Skin epidermis (tissue), 12 donors: ENCODE measurements at regions not wholly inside any gene's neighbourhood (a gene's known extent, or its start where the extent isn't known, plus 50 kb on each side); places are given as distances from the start of the nearest gene placed in this dataset.

Experiments
- H3K27ac ChIP-seq, 21 experiments: fragments of 200-600 bp; sonication (generic) in 11 of 21; one replicate each; pipeline ENCODE4 v1.5.0; 2020; ENCODE audit warnings: mild to moderate bottlenecking in 3 of 21, inconsistent platforms in 2 of 21, moderate library complexity in 2 of 21
- H3K4me3 ChIP-seq, 7 experiments: fragments of 200-600 bp; sonication (generic) in 2 of 7; one replicate each; pipeline ENCODE4 v1.5.0; 2020; ENCODE audit warnings: inconsistent platforms in 2 of 7, mild to moderate bottlenecking in 2 of 7, moderate library complexity in 1 of 7

DNA sequence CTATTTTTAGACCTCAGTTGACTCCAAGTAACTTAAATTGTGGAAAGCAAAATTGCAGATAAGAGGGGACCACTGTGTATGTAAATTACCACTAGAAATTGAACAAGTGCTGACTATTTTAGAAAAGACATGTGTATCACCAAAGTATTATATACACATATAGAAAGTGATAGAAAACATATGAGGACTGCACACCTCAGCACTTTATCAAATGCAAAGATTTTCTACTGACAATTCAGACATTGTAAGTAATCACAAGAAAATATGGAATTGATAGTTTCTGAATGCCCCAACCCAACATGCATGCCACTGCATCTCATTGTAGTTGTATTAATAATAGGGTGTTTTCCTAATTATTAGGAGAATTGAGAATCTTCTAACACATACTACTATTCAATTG, 536.5 kb downstream of the CDH11 start:
- no peak overlapping the region for H3K4me3 ChIP-seq
- no peak overlapping the region for H3K27ac ChIP-seq

GRCh38 chr16:64580558-64580957, 541.3 kb downstream of the CDH11 start:
- H3K27ac ChIP-seq = no peak overlapping the region
- H3K4me3 ChIP-seq = no peak overlapping the region

DNA sequence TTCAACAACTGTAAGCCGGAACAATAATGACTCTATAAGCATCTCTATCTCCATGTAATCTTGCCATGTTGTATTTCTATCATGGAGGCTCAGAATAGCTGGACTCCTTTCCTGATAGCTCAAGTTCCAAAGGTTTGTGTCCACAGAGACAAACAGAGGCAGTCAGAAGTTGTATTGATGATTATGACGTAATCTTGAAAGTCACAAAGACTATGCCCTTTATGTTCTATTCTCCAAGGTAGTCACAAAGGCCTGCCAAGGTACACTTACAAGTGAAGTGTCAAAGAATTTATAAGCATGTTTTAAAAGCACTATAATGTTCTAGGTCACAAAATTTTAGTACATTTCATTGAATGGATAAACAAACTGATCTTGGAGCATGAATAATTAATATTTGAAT, 542.2 kb downstream of the CDH11 start:
- no peak overlapping the region for H3K27ac ChIP-seq

GRCh38 chr16:64545768-64546167, 576.1 kb downstream of the CDH11 start:
- no peak overlapping the region for H3K27ac ChIP-seq
- no peak overlapping the region for H3K4me3 ChIP-seq

More for the DNA sequence above, 542.2 kb downstream of the CDH11 start:
- no peak overlapping the region for H3K4me3 ChIP-seq

DNA sequence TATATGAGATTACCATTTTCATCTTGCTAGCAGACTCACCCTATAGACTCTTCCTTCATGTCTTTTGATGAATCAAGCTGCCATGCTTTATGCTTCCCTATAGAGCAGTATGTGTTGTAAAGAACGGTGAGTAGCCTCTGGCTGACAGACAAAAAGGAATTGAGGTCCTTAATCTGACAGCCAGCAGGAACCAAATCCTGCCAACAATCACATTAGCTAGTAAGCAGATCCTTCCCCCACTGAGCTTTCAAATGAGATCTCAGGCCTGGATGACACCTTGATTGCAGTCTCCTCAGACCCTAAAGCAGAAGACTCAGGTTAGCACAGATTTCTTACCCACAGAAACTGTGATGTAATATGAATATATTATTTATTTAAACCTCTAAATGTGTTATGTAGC, 577.0 kb downstream of the CDH11 start:
- H3K4me3 ChIP-seq = no peak overlapping the region
- H3K27ac ChIP-seq = no peak overlapping the region

GRCh38 chr16:64543441-64543840, 578.4 kb downstream of the CDH11 start:
- Histone ChIP-seq H3K4me3 (no peak overlapping the region), H3K27ac (no peak overlapping the region)

DNA sequence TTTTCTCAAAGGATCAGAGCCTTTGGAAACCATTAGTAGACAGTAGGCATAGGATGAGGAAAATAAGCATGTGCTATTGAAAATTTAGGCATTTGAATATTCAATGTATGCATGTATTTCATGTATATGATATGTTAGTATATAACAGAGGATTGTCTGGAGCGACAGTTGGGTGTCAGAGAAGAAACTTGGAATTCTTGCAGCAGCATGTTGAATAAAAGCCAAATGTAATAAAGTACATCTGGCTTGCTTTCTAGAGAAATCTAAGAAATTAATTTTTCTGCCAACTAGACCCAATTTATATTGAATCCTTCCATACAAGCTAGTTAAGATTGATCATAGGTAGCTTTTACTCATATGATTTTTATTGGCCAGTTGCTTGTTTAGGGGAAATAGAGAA, 578.8 kb downstream of the CDH11 start:
- H3K27ac ChIP-seq = no peak overlapping the region
- no peak overlapping the region for H3K4me3 ChIP-seq

GRCh38 chr16:64542152-64542551, 579.7 kb downstream of the CDH11 start:
- H3K27ac ChIP-seq = no peak overlapping the region
- H3K4me3 ChIP-seq = no peak overlapping the region

DNA sequence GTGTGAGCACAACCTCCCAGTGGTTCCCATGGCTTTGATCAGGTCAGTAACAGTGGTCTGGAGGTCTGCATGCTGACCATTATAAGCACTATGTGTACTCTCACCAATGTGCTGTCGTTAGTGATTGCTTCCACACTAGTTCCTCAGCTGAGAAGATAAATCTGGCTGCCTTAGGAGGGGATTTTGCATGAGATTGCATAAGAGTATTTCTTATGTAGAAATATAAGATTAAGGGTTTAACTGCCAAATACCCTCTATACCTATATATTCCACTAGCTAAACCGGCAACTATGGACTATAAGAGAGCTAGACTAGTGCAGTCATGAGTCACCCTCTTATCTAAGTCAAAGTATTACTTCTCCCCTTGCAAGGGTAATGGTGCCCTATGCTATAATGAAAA, 580.2 kb downstream of the CDH11 start:
- no peak overlapping the region for H3K27ac ChIP-seq

DNA sequence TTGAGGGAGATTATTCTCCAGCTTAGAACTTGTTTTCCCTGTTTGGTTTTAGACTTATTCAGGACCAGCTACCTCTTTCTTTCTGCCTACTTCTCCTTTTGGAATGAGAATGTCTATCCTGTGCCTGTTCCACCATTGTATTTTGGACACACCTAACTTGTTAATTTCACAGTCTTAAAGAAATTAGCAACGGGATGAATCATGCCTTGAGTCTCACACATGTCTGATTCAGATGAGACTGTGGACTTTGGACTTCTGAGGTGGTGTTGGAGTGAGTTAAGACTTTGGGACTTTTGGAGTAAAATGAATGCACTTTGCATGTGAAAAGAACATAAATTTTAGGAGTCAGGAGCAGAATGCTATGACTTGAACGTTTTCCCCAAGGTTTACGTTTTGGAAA, 581.4 kb downstream of the CDH11 start:
- Histone ChIP-seq H3K4me3 (no peak overlapping the region), H3K27ac (no peak overlapping the region)

More for the DNA sequence above, 580.2 kb downstream of the CDH11 start:
- no peak overlapping the region for H3K4me3 ChIP-seq

DNA sequence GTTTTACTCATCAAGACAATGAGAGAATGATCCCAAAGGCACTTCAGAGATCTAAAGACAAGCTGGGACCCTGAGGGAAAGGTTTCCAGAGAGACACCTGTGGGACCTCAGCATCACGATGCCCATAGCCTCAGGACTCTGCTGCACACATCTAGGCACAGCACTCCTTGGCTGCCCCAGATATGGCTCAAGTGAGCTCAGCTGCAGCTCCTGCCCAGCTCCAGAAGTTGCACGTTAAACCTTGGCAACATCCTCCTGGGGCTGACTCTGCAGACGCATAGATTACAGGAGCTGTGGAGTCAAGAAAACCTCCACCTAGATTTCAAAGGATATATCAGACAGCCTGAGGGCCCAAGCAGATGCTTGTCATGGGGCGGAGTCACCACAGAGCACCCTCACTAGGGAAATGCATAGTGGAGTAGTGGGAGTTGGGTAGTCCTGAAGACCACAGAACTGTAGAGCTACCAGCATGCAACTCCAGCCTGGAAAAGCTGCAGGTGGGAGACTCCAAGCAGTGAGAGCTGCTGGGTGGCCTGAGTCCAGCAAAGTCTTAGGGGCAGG, 582.0 kb downstream of the CDH11 start:
- no peak overlapping the region for H3K4me3 ChIP-seq
- H3K27ac ChIP-seq = no peak overlapping the region

GRCh38 chr16:64534180-64534780, 587.6 kb downstream of the CDH11 start:
- H3K4me3 ChIP-seq = no peak overlapping the region
- H3K27ac ChIP-seq = no peak overlapping the region

DNA sequence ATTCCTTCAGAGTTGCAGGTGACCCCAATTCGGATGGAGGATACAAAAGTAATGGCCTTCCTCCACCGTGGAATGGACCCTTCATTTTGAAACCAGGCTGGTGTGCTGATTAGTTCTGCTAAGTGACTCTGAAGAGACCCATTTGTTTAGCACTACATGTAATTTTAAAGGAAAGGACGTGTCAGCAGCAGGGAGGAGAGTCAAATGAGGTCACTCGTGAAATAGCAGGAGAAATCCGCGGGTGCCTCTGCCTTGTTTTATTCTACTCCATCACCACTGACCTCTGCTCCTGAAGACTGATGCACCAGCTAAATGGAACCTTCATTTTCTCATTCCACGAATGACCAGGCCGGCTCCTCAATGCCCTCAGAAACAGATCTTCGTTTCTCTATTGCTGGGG, 589.2 kb downstream of the CDH11 start:
- Histone ChIP-seq H3K4me3 (no peak overlapping the region), H3K27ac (no peak overlapping the region)

DNA sequence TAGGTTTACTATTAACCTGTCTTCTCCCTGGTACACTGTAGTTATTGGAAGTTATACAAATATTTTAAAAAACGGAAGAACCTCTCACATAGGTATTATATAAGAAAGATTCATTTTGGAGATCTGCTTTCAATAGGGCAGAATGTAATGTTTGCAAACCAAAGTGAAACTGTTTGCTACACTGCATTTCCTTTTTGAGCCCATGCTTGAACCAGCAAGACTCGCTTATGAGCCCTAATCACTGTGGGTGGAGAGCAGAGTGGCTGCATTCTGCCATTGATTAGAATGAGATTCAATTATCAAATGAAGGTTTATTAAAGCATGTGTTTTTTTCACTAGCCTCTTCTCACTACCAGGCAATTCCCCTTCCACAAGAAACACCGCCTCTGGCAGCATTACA, 589.7 kb downstream of the CDH11 start:
- Histone ChIP-seq H3K27ac (no peak overlapping the region), H3K4me3 (no peak overlapping the region)

DNA sequence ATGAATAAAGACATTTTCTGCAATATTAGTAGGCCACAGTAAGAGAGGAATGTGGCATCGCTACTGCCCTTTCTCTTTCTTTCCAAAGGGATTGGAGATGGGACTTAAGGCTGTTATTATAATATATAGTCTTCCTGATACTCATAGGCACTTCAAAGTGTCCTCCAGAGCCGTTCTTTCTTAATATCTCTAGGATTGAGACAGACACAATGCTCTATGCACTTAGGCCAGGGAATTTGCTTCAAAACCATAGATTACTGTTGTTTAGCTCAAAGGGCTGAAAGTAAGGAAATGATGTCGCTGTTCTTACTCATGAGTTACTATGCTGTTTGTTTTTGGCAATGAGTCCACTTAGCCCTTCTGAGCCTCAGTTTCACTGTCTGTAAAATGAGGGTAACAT, 590.5 kb downstream of the CDH11 start:
- Histone ChIP-seq H3K27ac (no peak overlapping the region), H3K4me3 (no peak overlapping the region)

DNA sequence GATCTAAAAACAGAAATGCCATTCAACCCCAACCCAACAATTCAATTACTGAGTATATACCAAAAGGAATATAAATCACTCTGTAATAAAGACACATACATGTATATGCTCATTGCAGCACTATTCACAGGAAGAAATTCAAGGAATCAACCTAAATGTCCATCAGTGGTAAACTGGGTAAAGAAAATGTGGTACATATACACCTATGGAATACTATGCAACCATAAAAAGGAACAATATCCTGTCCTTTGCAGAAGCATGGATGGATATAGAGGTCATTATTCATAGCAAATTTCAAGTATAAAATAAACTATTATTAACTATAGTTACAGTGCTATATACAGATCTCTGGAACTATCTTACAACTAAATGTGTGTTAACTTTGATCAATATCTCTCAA, 599.3 kb downstream of the CDH11 start:
- Histone ChIP-seq H3K27ac (no peak overlapping the region), H3K4me3 (no peak overlapping the region)

DNA sequence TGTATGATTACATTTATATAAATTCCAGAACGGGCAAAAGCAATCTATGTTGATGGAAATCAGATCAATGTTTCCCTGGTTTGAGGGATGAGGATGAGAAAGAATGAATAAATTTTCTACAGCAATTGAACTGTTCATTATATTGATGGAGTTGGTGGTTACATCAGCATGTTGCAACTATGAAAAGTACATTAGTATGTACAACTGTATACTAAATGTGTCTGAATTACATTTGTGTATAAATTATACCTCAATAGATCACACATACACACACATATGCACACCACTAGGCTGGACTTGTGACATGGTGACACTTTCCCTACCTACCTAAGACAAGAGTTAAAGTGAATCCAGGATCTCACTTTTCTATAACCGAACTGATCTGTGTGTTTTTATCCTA, 608.0 kb downstream of the CDH11 start:
- no peak overlapping the region for H3K27ac ChIP-seq
- H3K4me3 ChIP-seq = no peak overlapping the region

DNA sequence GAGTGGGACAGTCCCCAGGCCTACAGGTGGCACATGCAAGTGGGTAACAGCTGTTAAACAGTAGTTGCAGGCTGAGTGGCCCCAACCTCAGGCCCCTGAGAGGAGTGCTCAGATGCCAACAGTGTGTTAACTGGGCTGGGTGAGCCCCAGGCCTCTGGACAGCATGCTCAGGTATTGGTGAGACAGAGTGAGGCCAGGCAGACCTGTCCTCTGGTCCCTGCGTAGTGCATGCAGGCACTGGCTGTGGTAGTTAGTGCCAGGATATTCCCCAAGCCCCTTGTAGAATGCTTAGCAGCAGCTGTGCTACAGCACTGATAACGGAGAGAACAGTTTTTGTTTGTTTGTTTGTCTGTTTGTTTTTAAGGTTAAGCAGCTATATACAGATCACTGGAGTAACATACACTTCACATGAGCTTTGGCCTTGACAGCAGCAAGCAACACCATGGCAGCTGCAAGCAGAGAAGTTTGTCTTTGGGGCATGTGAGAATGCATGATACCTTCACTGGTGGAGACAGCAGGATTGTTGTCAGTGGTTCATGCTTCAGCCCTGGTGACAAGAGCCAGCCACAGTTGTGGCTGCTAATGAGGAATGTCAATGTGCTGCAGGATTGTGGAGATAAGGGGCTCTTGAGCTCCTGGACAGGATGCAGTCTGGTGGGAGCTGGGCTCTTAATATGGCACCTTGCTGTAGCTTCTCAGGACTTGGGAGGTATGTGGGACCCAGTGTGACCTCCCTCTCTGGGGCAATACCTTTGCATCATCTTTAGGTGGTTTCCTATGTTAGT, 614.4 kb downstream of the CDH11 start:
- H3K27ac ChIP-seq = no peak overlapping the region
- H3K4me3 ChIP-seq = no peak overlapping the region

DNA sequence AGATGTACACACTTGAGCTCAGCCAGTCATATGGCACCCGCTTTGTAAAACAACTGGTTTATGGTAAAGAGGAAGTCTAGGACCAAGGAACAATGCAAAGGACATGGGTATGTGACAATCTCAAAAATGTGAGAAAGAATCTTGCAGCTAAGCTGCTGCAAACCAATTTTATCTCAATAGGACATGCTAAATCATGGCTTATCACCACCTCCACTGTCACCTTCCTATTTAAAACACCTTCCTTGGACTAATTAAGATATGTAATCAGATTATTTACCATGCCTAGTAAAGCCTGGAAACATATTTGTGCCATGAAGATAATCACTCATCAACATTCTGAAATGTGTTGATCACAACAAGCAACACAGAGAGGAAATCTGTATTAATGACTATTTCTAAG, 622.7 kb downstream of the CDH11 start:
- H3K4me3 ChIP-seq = no peak overlapping the region
- no peak overlapping the region for H3K27ac ChIP-seq

GRCh38 chr16:64498363-64498762, 623.5 kb downstream of the CDH11 start:
- no peak overlapping the region for H3K4me3 ChIP-seq
- H3K27ac ChIP-seq = no peak overlapping the region

DNA sequence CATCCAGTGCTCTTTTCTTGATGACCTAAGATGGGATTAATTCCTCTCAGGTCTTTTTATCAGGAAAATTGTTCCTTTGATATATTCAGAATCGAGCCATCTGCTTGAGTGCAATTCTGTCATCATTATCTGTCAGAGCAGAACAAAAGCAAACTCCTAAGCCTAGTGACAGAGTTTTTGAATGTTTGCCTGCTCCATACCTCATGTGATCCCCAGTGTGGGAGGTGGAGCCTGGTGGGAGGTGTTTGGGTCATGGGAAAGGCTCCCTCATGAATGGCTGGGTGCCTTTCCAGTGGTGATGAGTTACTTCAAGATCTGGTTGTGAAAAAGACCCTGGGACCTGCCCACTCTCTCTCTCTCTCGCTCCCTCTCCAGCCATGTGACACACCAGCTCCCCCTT, 628.2 kb downstream of the CDH11 start:
- no peak overlapping the region for H3K27ac ChIP-seq
- no peak overlapping the region for H3K4me3 ChIP-seq
